ENCODE measurements at regions not wholly inside any gene's neighbourhood (a gene's known extent, or its start where the extent isn't known, plus 50 kb on each side); places are given as distances from the start of the nearest gene placed in this dataset.
"Not testable (repeated sequence)": the region's sequence is repeated elsewhere in the genome, so short reads cannot be mapped to it uniquely, and the experiment has no call there.

DNA sequence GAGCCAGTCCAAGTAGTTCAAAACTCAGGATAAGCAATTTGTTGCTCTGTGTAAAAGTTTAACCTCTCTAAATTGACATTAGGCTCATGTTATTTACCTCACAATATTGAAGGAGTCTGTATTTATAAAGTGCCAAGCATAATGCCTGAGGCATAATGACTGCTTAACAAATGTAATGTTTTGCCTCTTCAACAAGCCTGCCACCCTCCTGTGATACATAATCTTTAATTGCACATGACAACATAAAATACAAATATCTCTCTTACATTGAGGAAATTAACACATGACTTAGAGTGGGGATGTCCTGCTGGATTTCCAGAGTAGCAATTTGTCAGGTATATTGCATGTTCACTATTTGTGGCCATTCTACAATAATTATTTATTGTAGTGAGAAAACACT is 469.2 kb upstream of the ANO5 start:
- no peak for DNase-seq

DNA sequence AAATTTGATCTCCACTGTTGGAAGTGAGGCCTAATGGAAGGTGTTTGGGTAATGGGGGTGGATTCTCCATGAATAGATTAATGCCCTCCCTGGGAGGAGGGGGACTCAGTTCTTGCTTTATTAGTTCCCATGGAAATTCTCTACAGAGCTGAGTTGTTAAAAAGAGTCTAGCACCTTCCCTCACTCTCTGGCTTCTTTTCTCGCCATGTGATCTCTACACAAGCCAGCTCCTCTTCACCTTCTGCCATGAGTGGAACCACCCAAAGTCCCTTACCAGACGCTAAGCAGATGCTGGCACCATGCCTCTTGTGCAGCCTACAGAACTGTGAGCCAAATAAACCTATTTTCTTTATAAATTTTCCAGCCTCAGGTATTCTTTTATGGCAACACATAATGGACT is 465.8 kb upstream of the ANO5 start:
- DNase-seq, result no peak

DNA sequence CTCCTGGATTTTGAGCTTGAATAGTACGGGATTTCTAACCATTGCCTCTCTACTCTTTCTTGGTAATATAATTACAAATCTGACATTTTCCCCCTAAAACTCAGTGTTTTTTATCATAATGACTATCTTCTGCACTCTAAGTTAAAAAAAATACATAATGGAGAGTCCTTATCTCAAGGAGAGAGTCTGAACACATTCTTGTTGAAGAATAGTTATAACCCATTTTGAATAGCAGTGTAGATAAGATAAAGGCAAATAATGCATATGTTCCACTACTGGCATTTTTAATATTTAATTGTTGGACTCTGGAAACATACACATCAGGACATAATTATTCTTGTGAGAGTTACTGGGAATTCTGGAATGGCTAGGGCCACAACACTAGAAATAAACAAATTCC is 456.5 kb upstream of the ANO5 start:
- DNase-seq, result no peak

DNA sequence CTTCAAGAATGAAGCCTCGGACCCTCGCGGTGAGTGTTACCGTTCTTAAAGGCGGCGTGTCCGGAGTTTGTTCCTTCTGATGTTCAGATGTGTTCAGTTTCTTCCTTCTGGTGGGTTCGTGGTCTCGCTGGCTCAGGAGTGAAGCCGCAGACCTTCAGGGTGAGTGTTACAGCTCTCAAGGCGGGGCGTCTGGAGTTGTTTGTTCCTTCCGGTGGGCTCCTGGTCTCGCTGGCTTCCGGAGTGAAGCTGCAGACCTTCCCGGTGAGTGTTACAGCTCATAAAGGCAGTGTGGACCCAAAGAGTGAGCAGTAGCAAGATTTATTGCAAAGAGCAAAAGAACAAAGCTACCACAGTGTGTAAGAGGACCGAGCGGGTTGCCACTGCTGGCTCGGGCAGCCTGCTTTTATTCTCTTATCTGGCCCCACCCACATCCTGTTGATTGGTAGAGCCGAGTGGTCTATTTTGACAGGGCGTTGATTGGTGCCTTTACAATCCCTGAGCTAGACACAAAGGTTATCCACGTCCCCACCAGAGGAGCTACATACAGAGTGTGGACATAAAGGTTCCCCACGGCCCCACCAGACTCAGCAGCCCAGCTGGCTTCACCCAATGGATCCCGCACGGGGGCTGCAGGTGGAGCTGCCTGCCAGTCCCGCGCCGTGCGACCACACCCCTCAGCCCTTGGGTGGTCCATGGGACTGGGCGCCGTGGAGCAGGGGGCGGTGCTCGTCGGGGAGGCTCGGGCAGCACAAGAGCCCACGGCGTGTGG is 440.2 kb upstream of the ANO5 start:
- DNase-seq, result not testable (repeated sequence)

DNA sequence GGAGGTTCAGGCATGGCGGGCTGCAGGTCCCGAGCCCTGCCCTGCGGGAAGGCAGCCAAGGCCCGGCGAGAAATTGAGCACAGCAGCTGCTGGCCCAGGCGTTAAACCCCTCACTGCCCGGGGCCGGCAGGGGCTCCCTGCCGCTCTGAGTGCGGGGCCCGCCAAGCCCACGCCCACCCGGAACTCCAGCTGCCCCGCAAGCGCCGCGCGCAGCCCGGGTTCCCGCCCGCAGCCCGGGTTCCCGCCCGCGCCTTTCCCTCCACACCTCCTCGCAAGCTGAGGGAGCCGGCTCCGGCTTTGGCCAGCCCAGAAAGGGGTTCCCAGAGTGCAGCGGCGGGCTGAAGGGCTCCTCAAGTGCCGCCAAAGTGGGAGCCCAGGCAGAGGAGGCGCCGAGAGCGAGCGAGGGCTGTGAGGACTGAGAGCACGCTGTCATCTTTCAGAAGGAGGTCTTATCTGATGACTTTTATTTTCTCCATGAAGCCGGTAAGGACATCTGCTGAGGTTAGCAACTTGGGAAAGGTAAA is 439.6 kb upstream of the ANO5 start:
- not testable (repeated sequence) for DNase-seq

DNA sequence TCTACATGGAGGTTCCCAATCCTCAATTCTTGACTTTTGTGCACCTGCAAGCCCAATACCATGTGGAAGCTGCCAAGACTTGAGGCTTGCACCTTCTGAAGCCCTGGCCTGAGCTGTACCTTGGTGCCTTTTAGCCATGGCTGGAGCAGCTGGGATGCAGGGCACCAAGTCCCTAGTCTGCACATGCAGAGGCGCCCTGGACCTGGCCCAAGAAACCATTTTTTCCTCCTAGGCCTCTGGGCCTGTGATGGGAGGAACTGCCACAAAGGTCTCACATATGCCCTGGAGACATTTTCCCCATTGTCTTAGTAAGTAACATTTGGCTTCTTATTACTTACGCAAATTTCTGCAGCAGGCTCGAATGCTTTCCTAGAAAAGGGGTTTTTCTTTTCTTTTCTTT is 431.9 kb upstream of the ANO5 start:
- no peak for DNase-seq

DNA sequence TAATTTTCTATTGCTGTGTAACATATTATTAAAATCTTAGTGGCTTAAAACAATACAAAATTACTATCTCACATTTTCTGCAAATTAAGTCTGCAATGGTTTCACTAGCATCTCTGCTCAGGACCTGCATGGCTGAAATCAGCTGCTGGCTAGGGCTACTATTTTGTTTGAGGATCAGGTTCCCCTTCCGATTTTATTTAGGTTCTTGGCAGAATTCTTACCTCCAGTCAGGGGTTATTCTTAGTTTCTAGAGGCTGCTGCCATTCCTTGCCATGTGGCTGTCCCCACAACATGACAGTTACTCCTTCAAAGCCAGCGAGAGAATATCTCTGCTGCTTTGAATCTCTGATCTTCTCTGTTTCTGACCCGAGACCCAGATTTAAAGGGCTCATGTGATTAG is 424.5 kb upstream of the ANO5 start:
- DNase-seq, result no peak

DNA sequence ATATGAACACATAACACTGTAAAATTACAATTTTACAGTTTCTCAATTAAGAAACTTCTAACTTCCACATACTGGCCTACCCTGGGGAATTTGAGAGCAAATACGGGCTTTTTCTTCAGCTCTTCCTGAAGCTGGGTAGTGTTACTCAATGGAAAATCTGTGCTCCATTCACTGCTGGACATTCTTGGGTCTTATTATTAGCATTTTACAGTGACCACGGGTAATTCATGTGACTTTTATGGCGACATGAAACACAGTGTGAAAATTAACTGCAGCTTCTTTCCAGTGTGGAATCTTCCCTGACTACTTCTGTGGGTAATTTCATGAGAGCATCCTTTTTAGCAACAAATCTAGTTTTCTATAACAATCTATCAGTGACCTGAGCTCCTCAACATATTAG is 423.7 kb upstream of the ANO5 start:
- no peak for DNase-seq

DNA sequence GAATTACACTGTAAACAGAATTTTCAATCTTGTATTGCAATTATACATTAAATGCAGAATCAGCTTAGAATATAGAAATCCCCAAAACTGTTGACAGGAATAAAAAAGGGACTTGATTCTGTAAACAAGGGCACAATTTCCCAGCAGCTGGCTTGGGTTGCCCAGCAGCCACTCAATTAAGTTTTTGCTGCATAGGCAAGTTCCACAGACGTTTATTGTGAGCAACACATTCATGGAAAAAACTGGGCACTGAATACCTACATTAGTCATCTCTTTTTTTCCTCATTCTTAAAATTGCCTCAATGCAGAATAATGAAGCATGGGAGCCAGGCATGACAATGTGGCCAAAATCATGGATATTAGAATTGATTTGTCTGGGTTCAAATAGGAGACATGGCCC is 421.8 kb upstream of the ANO5 start:
- no peak for DNase-seq

DNA sequence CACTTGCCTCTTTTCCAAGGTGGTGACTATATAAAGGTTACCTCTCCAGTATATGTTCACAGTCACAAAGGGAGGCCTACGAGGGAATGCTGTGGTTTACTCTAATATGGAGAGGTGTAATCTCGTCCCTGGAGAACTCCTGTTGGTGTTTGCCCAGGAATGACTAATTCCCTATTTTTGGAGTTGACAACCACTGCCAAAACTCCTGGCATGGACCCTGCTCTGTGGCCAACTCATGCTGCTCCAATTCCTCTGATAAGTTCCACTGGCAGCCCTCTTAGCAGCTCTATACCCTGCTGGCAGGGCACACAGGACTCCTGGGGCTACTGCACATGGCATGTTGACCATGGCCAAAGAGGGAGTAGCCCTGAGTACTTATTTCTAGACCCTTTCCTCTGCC is 418.7 kb upstream of the ANO5 start:
- DNase-seq, result no peak

DNA sequence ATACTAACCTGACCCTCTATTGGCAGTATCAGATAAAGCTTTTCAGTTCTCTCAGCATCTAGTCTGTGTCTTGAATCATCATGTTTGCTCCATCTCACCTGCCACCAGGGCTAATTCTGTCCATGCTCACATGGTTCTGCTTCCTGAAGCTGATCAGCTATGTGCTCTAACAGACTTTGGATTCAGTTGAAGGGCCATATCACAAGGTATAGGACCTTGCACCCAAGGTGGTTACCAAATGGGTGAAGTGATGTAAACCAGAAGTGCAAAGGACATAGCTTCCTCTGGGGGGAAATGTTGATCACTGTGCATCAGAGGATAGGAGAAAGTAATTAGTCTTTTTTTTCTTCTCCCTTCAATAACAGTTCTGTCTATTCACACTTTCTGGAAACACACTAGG is 417.0 kb upstream of the ANO5 start:
- DNase-seq, result no peak

DNA sequence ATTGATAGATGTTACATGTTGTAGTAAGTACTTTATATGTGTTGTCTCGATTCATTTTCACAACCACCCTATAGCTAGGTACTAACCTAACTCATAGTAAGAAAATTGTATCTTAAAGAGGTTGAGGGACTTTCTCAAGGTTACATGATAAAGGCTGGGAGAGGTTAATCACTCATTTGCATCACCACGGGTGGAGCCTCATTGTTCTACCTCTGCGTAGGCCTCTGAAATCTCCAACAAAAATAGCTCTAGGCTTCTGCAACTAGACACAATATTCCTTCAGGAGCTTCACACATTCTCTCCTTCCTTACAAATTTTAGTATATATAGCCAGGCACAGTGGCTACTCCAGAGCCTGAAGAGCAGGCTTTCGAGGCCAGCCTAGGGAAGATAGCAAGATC is 408.9 kb upstream of the ANO5 start:
- DNase-seq, result no peak

DNA sequence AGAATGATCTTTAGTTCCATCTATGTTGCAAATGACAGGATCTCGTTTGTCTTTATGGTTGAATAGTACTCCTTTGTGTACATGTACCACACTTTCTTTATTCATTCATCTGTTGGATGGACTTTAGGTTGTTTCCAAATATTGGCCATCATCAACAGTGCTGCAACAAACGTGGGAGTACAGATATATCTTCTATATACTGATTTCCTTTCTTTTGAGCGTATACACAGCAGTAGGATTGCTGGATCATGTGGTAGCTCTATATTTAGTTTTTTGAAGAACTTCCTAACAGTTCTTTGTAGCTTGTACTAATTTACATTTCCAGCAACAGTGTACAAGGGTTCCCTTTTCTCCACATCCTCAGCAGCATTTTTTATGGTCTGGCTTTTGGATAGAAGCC is 407.5 kb upstream of the ANO5 start:
- no peak for DNase-seq

DNA sequence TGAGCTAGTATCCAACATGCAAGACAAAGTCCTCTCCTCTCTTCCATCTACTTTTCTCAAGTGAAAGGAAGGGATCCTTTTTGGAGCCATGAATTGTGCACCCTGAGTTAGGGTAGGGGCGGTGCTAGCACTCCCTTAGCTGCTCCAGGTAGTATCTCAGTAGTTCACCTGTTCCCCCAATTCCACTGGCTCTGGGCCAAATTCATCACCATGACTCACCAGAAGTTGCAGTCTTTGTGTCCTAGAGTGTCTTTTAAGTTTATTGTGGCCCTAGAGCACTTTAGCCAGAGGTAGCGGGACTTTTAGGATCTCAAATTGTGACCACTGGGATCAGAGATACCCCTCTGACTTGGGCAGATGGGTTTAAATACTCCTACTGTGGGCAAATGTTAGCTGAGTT is 398.6 kb upstream of the ANO5 start:
- no peak for DNase-seq

DNA sequence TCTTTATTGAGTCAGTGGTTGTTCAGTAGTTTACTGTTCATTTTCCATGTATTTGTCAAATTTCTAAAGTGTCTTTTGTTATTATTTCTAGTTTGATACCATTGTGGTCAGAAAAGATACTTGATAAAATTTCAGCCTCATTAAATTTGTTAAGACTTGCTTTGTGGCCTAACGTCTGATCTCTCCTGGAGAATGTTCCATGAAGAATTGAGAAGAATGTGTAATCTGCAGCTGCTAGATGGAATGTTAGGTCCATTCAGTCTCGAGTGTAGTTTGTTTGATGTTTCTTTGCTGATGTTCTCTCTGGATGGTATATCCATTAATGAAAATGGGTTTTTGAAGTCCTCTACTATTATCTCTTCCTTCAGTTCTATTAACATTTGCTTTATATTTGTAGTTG is 394.7 kb upstream of the ANO5 start:
- no peak for DNase-seq

DNA sequence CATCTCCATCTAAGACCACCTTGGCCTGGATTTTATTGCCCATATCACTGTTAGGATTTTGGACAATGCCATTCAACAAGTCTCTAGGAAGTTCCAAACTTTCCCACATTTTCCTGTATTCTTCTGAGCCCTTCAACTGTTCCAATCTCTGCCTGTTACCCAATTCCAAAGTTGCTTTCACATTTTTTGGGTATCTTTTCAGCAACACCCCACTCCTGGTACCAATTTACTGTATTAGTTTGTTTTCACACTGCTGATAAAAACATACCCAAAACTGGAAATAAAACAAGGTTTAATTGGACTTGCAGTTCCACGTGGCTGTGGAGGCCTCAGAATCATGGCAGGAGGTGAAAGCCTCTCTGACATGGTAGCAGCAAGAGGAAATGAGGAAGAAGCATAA is 388.4 kb upstream of the ANO5 start:
- DNase-seq, result not testable (repeated sequence)

DNA sequence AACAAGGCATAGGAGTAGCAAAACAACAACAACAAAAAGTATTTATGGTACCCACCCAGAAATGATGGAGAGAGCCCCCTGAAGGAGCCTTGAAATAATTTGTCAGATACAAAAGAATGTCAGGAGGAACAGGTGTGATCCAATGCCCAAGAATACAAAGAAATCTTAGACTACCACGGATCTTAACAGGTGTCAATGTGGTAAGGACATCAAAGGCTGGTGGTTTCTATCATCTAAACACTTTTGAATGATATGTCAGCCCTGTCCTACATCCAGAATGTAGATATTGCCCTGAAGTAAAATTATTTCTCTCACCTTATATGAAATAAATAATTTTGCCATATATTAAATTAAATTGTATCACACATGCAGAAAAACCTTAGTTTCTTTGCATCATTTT is 386.4 kb upstream of the ANO5 start:
- DNase-seq, result no peak

DNA sequence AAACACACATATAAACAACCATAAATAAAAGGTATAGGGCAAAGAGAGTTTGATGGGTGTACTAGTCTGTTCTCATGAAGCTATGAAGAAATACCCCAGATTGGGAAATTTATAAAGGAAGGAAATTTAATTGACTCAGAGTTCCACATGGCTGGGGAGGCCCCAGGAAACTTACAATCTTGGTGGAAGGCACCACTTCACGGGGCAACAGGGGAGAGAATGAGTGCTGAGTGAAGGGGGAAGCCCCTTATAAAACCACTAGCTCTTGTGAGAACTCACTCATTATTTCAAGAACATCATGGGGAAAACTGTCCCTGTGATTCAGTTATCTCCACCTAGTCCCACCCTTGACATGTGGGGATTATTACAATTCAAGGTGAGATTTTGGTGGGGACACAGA is 385.9 kb upstream of the ANO5 start:
- DNase-seq, result no peak

DNA sequence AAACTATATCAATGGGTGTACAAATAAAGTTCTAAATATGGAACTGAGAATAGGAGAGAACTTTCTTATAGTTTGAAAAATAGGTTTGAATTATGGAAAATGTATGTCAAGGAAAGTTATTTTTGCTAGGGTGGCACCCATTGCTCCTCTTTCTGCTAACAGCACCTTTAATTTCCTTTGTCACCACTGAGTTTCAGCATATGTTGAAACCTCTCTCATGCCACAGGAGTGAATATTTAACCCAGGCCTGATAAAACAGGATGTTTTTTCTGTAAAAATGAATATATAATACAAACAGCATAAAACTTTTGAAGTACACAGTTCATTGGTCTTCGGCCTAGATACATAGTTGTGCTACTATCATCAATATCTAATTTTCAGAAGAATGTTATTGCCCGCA is 385.5 kb upstream of the ANO5 start:
- DNase-seq, result no peak

DNA sequence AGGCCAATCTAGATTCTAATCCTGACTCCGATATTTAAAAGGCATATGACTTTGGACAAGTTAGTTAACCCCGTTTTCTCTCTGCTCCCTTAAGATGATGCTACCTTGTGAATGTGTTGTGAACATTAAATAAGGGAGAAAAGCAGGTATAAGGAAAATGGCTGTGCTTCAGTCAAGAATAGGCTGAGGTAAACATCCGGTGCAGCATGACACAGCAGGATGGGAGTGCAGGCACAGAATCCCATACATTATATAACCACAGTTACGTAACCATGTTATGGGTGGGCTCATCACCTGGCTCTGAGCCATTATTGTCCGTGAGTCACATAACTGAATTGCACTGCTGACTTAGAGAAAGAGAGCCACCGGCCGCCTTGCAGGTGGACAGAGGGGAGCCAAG is 382.2 kb upstream of the ANO5 start:
- no peak for DNase-seq

DNA sequence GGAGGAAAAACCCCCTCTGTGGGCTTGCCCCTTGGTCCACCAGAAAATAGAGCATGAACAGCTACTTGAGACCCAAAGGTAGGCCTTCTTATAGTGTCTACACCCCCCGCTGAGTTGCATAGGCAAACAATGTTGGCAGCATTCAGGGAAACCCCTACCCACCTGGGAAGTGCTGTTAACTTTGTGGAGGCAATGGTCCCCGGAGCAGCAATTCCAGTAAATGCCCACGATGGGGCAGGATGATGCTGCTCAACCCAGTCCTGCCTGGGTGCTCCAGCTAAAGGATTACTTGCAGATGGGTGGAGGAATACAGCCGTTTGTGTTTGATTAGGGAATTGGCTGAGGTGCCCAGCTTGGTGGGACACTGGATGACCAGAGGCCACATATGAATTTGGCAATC is 381.3 kb upstream of the ANO5 start:
- no peak for DNase-seq

DNA sequence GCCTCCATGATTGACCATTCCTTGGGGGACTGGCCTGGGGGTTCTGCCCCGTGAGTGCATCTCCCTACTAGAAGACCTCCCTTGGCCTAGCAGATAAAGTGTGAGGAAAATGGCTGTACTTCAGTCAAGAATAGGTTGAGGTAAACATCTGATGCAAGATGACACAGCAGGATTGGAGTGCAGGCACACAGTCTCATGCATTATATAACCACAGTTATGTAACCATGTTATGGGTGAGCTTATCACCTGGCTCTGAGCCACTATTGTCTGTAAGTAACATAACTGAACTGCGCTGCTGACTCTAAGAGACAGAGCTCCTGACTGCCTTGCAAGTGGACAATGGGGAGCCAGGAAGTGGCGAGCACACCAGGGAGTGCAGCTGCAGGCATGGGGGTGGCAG is 378.7 kb upstream of the ANO5 start:
- no peak for DNase-seq

DNA sequence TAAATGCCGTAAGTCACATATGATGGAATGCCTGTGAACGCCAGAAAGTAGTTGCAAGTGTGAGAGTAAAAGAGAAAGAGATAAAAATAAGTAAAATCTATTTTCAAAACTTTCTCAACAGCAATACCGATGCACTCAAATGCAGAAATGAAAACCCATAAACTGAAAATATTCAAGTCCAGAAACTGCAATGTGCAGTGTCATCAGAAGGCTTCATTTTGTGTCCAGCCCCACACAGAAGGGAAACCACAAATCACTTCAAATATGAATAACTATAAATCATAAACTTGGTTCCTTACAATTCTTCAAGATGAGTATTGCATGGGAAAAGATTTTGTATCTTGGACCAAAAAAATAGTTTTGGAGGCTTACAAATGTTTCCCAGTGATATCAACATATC is 375.2 kb upstream of the ANO5 start:
- DNase-seq, result no peak

DNA sequence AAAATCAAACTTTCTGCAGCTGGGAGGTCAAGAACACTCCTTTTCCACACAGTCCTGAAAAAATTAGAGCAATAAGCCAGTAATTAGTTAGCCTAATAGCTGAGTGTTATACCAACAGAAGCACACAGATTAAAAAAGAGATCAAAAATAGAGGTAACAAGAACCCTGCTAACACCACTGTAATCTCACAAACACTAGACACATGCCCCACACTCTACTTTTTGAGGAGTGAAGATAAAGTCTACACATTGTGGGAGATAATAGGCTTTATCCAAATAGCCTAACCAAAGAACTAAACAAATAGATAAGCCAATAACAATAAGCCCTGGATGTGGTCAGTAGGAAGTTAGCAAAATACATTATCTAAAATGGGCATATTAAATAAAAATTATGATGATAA is 372.7 kb upstream of the ANO5 start:
- DNase-seq, result no peak
